ENCODE measurements at regions not wholly inside any gene's neighbourhood (a gene's known extent, or its start where the extent isn't known, plus 50 kb on each side); places are given as distances from the start of the nearest gene placed in this dataset.

GRCh38 chr9:99576002-99576401 is 245.7 kb upstream of the NR4A3 start:
- TF ChIP-seq USF2 (IDR thresholded peaks at IDR 0.05; ENCODE audit: borderline replicate concordance, low read depth, low read length) (no peak), REST (IDR thresholded peaks at IDR 0.05; ENCODE audit: low read depth, low read length) (no peak), ELF1 (IDR thresholded peaks at IDR 0.05) (no peak), FOXJ3 (CRISPR knock-in tag; IDR thresholded peaks at IDR 0.05) (no peak), EP300 (IDR thresholded peaks at IDR 0.05; ENCODE audit: borderline replicate concordance in 1 of 2, low read depth in 1 of 2, low read length in 1 of 2) (no peak), SMC3 (IDR thresholded peaks at IDR 0.05; ENCODE audit: low read depth, low read length) (no peak), CHD2 (IDR thresholded peaks at IDR 0.05; ENCODE audit: low read length, partially characterized antibody) (no peak), EZH2phosphoT487 (IDR thresholded peaks at IDR 0.05; ENCODE audit: borderline replicate concordance, low read depth) (no peak)
- TF ChIP-seq, protein P1, sequence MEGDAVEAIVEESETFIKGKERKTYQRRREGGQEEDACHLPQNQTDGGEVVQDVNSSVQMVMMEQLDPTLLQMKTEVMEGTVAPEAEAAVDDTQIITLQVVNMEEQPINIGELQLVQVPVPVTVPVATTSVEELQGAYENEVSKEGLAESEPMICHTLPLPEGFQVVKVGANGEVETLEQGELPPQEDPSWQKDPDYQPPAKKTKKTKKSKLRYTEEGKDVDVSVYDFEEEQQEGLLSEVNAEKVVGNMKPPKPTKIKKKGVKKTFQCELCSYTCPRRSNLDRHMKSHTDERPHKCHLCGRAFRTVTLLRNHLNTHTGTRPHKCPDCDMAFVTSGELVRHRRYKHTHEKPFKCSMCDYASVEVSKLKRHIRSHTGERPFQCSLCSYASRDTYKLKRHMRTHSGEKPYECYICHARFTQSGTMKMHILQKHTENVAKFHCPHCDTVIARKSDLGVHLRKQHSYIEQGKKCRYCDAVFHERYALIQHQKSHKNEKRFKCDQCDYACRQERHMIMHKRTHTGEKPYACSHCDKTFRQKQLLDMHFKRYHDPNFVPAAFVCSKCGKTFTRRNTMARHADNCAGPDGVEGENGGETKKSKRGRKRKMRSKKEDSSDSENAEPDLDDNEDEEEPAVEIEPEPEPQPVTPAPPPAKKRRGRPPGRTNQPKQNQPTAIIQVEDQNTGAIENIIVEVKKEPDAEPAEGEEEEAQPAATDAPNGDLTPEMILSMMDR (IDR thresholded peaks at IDR 0.05), result no peak
- TF ChIP-seq, protein P2, sequence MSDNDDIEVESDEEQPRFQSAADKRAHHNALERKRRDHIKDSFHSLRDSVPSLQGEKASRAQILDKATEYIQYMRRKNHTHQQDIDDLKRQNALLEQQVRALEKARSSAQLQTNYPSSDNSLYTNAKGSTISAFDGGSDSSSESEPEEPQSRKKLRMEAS (IDR thresholded peaks at IDR 0.05; ENCODE audit: low read depth), result no peak
